ENCODE measurements at regions not wholly inside any gene's neighbourhood (a gene's known extent, or its start where the extent isn't known, plus 50 kb on each side); places are given as distances from the start of the nearest gene placed in this dataset.

DNA sequence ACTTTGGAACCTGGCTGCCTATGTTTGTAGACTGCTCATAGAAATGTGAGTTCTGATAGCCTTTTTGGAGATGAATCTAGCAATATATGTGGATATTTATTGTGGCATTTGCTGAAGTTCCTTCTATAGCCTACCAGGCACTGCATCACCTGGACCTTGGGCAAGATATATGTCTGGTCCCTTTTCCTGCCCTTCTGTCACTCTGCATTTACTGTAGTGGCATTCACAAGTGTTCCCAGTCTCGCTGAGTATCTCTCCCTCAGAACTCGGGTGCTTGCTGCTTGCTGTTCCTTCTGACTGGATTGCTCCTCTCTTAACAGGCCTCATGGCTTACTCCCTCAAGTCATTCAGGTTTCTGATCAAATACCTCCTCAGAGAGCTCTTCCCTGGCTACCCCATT lies 145.0 kb downstream of the UBE2E3 start:
- Histone ChIP-seq H3K27ac (peak overlapping the region in 1 of 12 donors; percentile 81), H3K36me3 (no peaks in the 10 kb centered on the region), H3K27me3 (no peaks in the 10 kb centered on the region), H3K4me1 (no peaks in the 10 kb centered on the region), H3K4me3 (peak overlapping the region in 1 of 12 donors; percentile 23), H3K9me3 (no peaks in the 10 kb centered on the region)
- ATAC-seq (no peak), DNase-seq (no peak)
- 78 to 88% (median 81%) methylated on average over 2 of the region's 2 CpGs for WGBS, 4 donors
- no peak for TF ChIP-seq POLR2A (IDR thresholded peaks at IDR 0.05)
- TF ChIP-seq, protein P1, sequence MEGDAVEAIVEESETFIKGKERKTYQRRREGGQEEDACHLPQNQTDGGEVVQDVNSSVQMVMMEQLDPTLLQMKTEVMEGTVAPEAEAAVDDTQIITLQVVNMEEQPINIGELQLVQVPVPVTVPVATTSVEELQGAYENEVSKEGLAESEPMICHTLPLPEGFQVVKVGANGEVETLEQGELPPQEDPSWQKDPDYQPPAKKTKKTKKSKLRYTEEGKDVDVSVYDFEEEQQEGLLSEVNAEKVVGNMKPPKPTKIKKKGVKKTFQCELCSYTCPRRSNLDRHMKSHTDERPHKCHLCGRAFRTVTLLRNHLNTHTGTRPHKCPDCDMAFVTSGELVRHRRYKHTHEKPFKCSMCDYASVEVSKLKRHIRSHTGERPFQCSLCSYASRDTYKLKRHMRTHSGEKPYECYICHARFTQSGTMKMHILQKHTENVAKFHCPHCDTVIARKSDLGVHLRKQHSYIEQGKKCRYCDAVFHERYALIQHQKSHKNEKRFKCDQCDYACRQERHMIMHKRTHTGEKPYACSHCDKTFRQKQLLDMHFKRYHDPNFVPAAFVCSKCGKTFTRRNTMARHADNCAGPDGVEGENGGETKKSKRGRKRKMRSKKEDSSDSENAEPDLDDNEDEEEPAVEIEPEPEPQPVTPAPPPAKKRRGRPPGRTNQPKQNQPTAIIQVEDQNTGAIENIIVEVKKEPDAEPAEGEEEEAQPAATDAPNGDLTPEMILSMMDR (IDR thresholded peaks at IDR 0.05) = no peak
- intact Hi-C loops (cut with DNase I) = no loop called here

DNA sequence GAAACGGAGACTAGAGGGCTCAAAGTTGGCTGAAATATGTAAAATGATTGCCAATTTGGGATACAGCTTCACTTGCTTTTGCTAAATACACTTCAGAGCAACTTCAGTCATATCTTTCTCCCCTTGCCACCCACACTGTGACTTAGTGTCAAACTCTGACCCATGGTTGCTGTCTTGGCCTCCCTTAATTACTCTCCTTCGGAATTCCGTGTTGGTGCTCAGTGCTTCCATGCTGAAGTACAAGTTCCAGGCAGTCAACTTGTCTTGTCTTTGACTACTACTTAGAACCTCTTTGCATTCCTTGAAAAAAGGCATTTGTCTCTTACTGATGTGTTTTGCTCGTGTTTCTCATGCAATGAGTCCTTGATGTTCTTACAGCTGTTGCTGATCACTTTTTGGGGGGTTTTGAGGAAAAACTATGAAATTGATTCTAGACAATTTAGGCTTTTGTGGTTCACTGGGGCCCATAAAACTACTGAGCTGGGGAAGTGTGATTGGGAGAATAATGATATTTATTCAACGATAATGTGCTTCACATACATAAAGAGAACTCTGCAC lies 146.0 kb downstream of the UBE2E3 start:
- intact Hi-C loops (cut with DNase I) = no loop called here
- ATAC-seq (no peak), DNase-seq (no peak)
- Histone ChIP-seq H3K36me3 (no peaks in the 10 kb centered on the region), H3K27me3 (no peaks in the 10 kb centered on the region), H3K27ac (peak overlapping the region in 1 of 12 donors; percentile 81), H3K9me3 (peaks cover 0 to under 1% (median 0%) of the 10 kb centered on the region in 12 donors), H3K4me3 (no peak overlapping the region), H3K4me1 (no peaks in the 10 kb centered on the region)
- 90 to 93% (median 92%) methylated on average over 5 of the region's 5 CpGs for WGBS, 4 donors
- no peak for TF ChIP-seq POLR2A (IDR thresholded peaks at IDR 0.05)
- TF ChIP-seq, protein P1 (IDR thresholded peaks at IDR 0.05) = no peak

- intact Hi-C loops (cut with DNase I) = no loop called here
- H3K36me3 ChIP-seq = no peaks in the 10 kb centered on the region
- no peaks in the 10 kb centered on the region for H3K27me3 ChIP-seq
- peak overlapping the region in 1 of 12 donors; percentile 81 for H3K27ac ChIP-seq
- peaks cover 0 to 5% (median 0%) of the 10 kb centered on the region in 12 donors for H3K9me3 ChIP-seq
- DNase-seq (no peak), ATAC-seq (no peak)
- no peak overlapping the region for H3K4me3 ChIP-seq
- H3K4me1 ChIP-seq = no peaks in the 10 kb centered on the region
- no peak for TF ChIP-seq POLR2A (IDR thresholded peaks at IDR 0.05)
- TF ChIP-seq, protein P1 (IDR thresholded peaks at IDR 0.05) = no peak
These were observed 147.8 kb downstream of the UBE2E3 start for GRCh38 chr2:181128199-181128598.

DNA sequence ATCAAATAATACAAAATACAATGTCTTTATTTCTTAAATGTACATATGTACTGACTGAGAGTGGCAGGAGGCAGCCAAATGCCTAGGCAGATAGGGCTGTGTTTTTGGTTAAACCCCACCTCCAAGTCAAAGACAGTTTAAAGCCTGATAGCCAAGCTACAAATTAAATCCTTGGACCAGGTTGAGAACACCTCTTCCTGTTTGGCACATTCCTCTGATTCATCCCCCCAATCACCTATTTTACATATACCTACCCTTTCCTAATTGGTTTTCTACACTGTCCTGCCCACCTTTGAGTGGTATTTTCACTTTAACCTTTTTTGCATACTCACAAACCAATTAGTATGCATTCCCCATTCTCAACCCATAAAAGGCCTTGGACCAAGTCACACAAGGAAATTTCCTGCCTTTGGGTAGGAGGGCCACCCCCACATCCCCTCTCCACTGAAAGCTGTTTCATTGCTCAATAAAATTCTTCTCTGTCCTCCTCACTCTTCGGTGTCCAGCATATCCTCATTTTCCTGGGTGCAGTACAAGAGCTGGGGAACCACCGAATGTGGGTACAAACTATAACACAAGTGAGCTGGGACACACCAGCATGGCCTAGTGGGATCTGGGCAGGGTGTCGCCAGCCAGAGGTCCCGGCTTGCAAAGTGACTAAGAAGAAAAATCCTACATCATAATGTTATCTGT lies 149.1 kb downstream of the UBE2E3 start:
- no peak for ATAC-seq
- Histone ChIP-seq H3K9me3 (peaks cover 0 to 7% (median 0%) of the 10 kb centered on the region in 12 donors), H3K4me1 (no peaks in the 10 kb centered on the region), H3K36me3 (no peaks in the 10 kb centered on the region), H3K27me3 (no peaks in the 10 kb centered on the region), H3K27ac (peak overlapping the region in 1 of 12 donors; percentile 28), H3K4me3 (no peak overlapping the region)
- intact Hi-C loops (cut with DNase I) = no loop called here
- no peak for DNase-seq
- TF ChIP-seq, protein P1 (IDR thresholded peaks at IDR 0.05) = no peak
- TF ChIP-seq POLR2A (IDR thresholded peaks at IDR 0.05) = no peak
- WGBS, 4 donors = 86 to 95% (median 91%) methylated on average over 4 of the region's 4 CpGs

Measured in heart left ventricle (tissue), 16 donors.